GM19238 (cell line): ENCODE measurements at regions not wholly inside any gene's neighbourhood (a gene's known extent, or its start where the extent isn't known, plus 50 kb on each side); places are given as distances from the start of the nearest gene placed in this dataset.

Experiments
- DNase-seq: peaks from one replicate; pipeline ENCODE4 v3.0.0; 2011; ENCODE audit warnings: low spot score; ENCODE audit not compliant: insufficient read length

GRCh38 chr14:24693353-24693737, 59.4 kb upstream of the GZMB start:
- DNase-seq = no peak

GRCh38 chr14:24692382-24693352, 58.7 kb upstream of the GZMB start:
- no peak for DNase-seq

- DNase-seq = no peak
These were observed 56.5 kb upstream of the GZMB start for GRCh38 chr14:24690492-24690891.

- no peak for DNase-seq
These were observed 54.2 kb upstream of the GZMB start for GRCh38 chr14:24688030-24688658.
